HG02852 (cell line): ENCODE measurements at regions not wholly inside any gene's neighbourhood (a gene's known extent, or its start where the extent isn't known, plus 50 kb on each side); places are given as distances from the start of the nearest gene placed in this dataset.

Experiments used
- ATAC-seq: cut with Tn5 transposase; IDR thresholded peaks from one replicate; pipeline ENCODE4 v1.9.1; 2021; ENCODE audit warnings: mild to moderate bottlenecking, moderate library complexity; ENCODE audit not compliant: unreplicated experiment

- peak; percentile 38 for ATAC-seq
Measured at GRCh38 chr7:22565315-22565811, 65.4 kb upstream of the STEAP1B start.

- ATAC-seq: no peak
Measured at GRCh38 chr7:22564511-22565045, 64.6 kb upstream of the STEAP1B start.

- ATAC-seq: peak; percentile 49
Measured at GRCh38 chr7:22563621-22564241, 63.7 kb upstream of the STEAP1B start.

GRCh38 chr7:22563032-22563501 is 63.1 kb upstream of the STEAP1B start:
- no peak for ATAC-seq

GRCh38 chr7:22561895-22562593 is 62.1 kb upstream of the STEAP1B start:
- ATAC-seq: peak; percentile 32

GRCh38 chr7:22561321-22561811 is 61.4 kb upstream of the STEAP1B start:
- no peak for ATAC-seq

GRCh38 chr7:22559829-22560489 is 60.0 kb upstream of the STEAP1B start:
- peak; percentile 35 for ATAC-seq

GRCh38 chr7:22557167-22557566 is 57.2 kb upstream of the STEAP1B start:
- ATAC-seq: no peak

GRCh38 chr7:22555476-22555875 is 55.5 kb upstream of the STEAP1B start:
- no peak for ATAC-seq

- ATAC-seq: no peak
Measured at GRCh38 chr7:22554184-22554583, 54.2 kb upstream of the STEAP1B start.

- peak; percentile 86 for ATAC-seq
Measured at GRCh38 chr7:22551768-22552513, 52.0 kb upstream of the STEAP1B start.

GRCh38 chr7:22550514-22551030 is 50.6 kb upstream of the STEAP1B start:
- ATAC-seq: no peak

- no peak for ATAC-seq
Measured at GRCh38 chr7:22549667-22550513, 49.9 kb upstream of the STEAP1B start.
